CD8-positive, alpha-beta memory T cell (primary cell): ENCODE measurements at regions not wholly inside any gene's neighbourhood (a gene's known extent, or its start where the extent isn't known, plus 50 kb on each side); places are given as distances from the start of the nearest gene placed in this dataset.
"Not testable (repeated sequence)": the region's sequence is repeated elsewhere in the genome, so short reads cannot be mapped to it uniquely, and the experiment has no call there.

Experiments
- CTCF ChIA-PET: fragments of 350-600 bp; sonication (Branson Sonifier 250); formaldehyde crosslinking; loops from one replicate; lab custom pipeline; 2021; ENCODE audit warnings: antibody characterized with exemption; lab: Charles Lee
- POLR2A ChIA-PET: fragments of 350-600 bp; sonication (Branson Sonifier 250); formaldehyde crosslinking; loops from one replicate; lab custom pipeline; 2021; ENCODE audit warnings: antibody characterized with exemption; lab: Charles Lee
- DNase-seq, 5 donors: peaks; one replicate each; pipeline versions ENCODE4 v3.0.0 to v3.0.0-alpha.2; 2020 to 2022; ENCODE audit warnings: mixed read lengths in 1 of 5
- H3K27ac ChIP-seq: one replicate; pipeline ENCODE4 v1.7.0; 2013; ENCODE audit warnings: low read depth, mild to moderate bottlenecking, low read length, moderate library complexity
- H3K27me3 ChIP-seq: 2 replicates; pipeline ENCODE4 v1.7.0; 2013; ENCODE audit warnings: low read length, mild to moderate bottlenecking; ENCODE audit not compliant: insufficient read depth, poor library complexity, severe bottlenecking
- H3K36me3 ChIP-seq: 2 replicates; pipeline ENCODE4 v1.7.0; 2013; ENCODE audit warnings: mild to moderate bottlenecking, low read length, moderate library complexity; ENCODE audit not compliant: insufficient read depth
- H3K4me1 ChIP-seq: 2 replicates; pipeline ENCODE4 v1.7.0; 2013; ENCODE audit warnings: mild to moderate bottlenecking, low read length, moderate library complexity; ENCODE audit not compliant: insufficient read depth
- H3K4me3 ChIP-seq: 2 replicates; pipeline ENCODE4 v1.7.0; 2013; ENCODE audit warnings: mild to moderate bottlenecking, low read length
- H3K9me3 ChIP-seq: 2 replicates; pipeline ENCODE4 v1.7.0; 2013; ENCODE audit warnings: mild to moderate bottlenecking, low read length
- H3K27ac Mint-ChIP-seq, 8 donors: one replicate each; pipeline ENCODE4 v1.8.0; 2020 to 2021; ENCODE audit warnings: mixed read lengths in 8 of 8, mild to moderate bottlenecking in 6 of 8, inconsistent platforms in 3 of 8, moderate library complexity in 3 of 8
- H3K27me3 Mint-ChIP-seq, 2 donors: one replicate each; pipeline ENCODE4 v1.8.0; 2020 to 2021; ENCODE audit warnings: mixed read lengths in 2 of 2, mild to moderate bottlenecking in 1 of 2, moderate library complexity in 1 of 2
- H3K36me3 Mint-ChIP-seq, 3 donors: one replicate each; pipeline ENCODE4 v1.8.0; 2020 to 2021; ENCODE audit warnings: mixed read lengths in 3 of 3, inconsistent platforms in 1 of 3, mild to moderate bottlenecking in 1 of 3
- H3K4me1 Mint-ChIP-seq, 3 donors: one replicate each; pipeline ENCODE4 v1.8.0; 2020 to 2021; ENCODE audit warnings: mixed read lengths in 3 of 3, inconsistent platforms in 1 of 3, mild to moderate bottlenecking in 1 of 3
- H3K4me3 Mint-ChIP-seq, 7 donors: one replicate each; pipeline ENCODE4 v1.8.0; 2020 to 2021; ENCODE audit warnings: mixed read lengths in 7 of 7, mild to moderate bottlenecking in 6 of 7, moderate library complexity in 4 of 7, inconsistent platforms in 2 of 7
- H3K9me3 Mint-ChIP-seq, 5 donors: one replicate each; pipeline ENCODE4 v1.8.0; 2020 to 2022; ENCODE audit warnings: mixed read lengths in 5 of 5, mild to moderate bottlenecking in 3 of 5, moderate library complexity in 2 of 5, inconsistent platforms in 1 of 5

GRCh38 chr22:10934704-10935103, 4593.3 kb upstream of the OR11H1 start:
- H3K27me3 Mint-ChIP-seq, H3K36me3 ChIP-seq, POLR2A ChIA-PET, H3K36me3 Mint-ChIP-seq, H3K4me1 ChIP-seq, H3K4me3 Mint-ChIP-seq, H3K27ac Mint-ChIP-seq, H3K4me1 Mint-ChIP-seq, H3K4me3 ChIP-seq, H3K9me3 ChIP-seq, H3K27me3 ChIP-seq, DNase-seq, CTCF ChIA-PET, H3K27ac ChIP-seq: not testable (repeated sequence)
- H3K9me3 Mint-ChIP-seq = peaks cover 30 to 62% (median 56%) of the 10 kb centered on the region in 5 donors

GRCh38 chr22:10961043-10961860, 4566.7 kb upstream of the OR11H1 start:
- ChIA-PET POLR2A (no interaction called here), CTCF (no interaction called here)
- DNase-seq = no peak
- Histone ChIP-seq H3K36me3 (no peaks in the 10 kb centered on the region), H3K27ac (no peak overlapping the region), H3K4me3 (no peak overlapping the region), H3K27me3 (no peaks in the 10 kb centered on the region), H3K4me1 (no peaks in the 10 kb centered on the region), H3K9me3 (no peaks in the 10 kb centered on the region)
- H3K9me3 Mint-ChIP-seq = peaks cover 37 to 54% (median 43%) of the 10 kb centered on the region in 5 donors
- no peaks in the 10 kb centered on the region for H3K27me3 Mint-ChIP-seq
- no peak overlapping the region for H3K27ac Mint-ChIP-seq
- no peaks in the 10 kb centered on the region for H3K4me1 Mint-ChIP-seq
- H3K4me3 Mint-ChIP-seq = no peak overlapping the region
- peaks cover 0 to 4% (median 0%) of the 10 kb centered on the region in 3 donors for H3K36me3 Mint-ChIP-seq

- H3K36me3 Mint-ChIP-seq, POLR2A ChIA-PET, H3K4me1 Mint-ChIP-seq, H3K27me3 ChIP-seq, H3K4me3 Mint-ChIP-seq, H3K27me3 Mint-ChIP-seq, DNase-seq, H3K27ac ChIP-seq, CTCF ChIA-PET, H3K9me3 ChIP-seq, H3K36me3 ChIP-seq, H3K4me3 ChIP-seq, H3K4me1 ChIP-seq: not testable (repeated sequence)
- peak overlapping the region in 1 of 8 donors; percentile 13 for H3K27ac Mint-ChIP-seq
- peaks cover 35 to 50% (median 39%) of the 10 kb centered on the region in 5 donors for H3K9me3 Mint-ChIP-seq
These were observed 4566.1 kb upstream of the OR11H1 start for GRCh38 chr22:10961861-10962255.
